GM12872 (cell line): ENCODE measurements at regions not wholly inside any gene's neighbourhood (a gene's known extent, or its start where the extent isn't known, plus 50 kb on each side); places are given as distances from the start of the nearest gene placed in this dataset.

Experiments used
- CTCF ChIP-seq: IDR thresholded peaks from 3 replicates; pipeline ENCODE4 v1.5.1; 2011; ENCODE audit warnings: low read depth, mild to moderate bottlenecking, low read length, moderate library complexity; ENCODE audit not compliant: insufficient read depth

- no peak for TF ChIP-seq CTCF
These were observed 183.6 kb upstream of the CDH11 start for GRCh38 chr16:65305266-65305959.

GRCh38 chr16:65301029-65301428 lies 179.2 kb upstream of the CDH11 start:
- no peak for TF ChIP-seq CTCF

DNA sequence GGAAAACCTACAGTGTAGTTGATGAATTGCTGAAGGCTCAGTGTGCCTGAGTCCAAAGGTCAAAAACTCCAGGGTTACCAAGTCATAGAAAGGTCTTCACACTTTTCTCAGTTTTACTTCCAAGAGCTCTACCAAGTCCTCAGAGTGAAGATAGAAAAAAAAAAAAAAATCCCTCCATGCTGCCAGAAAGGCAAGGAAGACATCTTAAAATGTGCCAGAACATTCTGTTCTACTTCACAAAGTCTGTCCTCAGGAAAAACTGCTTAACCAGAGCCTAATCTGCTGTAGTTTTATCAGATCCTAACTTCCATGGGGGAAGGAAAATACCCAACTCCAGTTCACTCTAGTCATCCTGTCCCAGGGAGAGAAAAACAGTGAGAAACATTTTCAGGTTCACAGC lies 175.6 kb upstream of the CDH11 start:
- TF ChIP-seq CTCF, result no peak

DNA sequence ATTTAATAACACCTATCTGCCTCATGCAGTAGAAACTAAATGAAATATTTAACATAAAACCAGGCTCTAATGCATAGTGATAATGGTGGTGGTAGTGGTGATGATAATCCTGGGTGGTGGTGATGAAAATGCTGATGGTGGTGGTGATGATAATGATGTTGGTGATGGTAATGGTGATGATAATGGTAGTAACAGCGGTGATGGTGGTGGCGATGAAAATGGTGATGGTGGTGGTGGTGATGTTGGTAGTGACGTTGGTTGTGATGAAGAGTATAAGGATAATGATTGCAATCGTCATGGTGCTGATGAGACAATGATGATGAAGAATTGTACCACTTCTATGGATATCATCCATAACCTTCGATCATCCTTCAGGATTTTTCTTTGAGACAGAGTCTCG lies 173.7 kb upstream of the CDH11 start:
- TF ChIP-seq CTCF, result no peak

GRCh38 chr16:65294708-65295107 lies 172.8 kb upstream of the CDH11 start:
- no peak for TF ChIP-seq CTCF

- TF ChIP-seq CTCF, result no peak
These were observed 172.3 kb upstream of the CDH11 start for GRCh38 chr16:65294165-65294564.

- TF ChIP-seq CTCF, result no peak
These were observed 167.2 kb upstream of the CDH11 start for GRCh38 chr16:65289022-65289421.

GRCh38 chr16:65287307-65287706 lies 165.4 kb upstream of the CDH11 start:
- no peak for TF ChIP-seq CTCF
